Islet of Langerhans (tissue), 1 donor: ENCODE measurements at regions not wholly inside any gene's neighbourhood (a gene's known extent, or its start where the extent isn't known, plus 50 kb on each side); places are given as distances from the start of the nearest gene placed in this dataset.

Experiments
- FAIRE-seq: peaks from one replicate; lab custom pipeline; 2011; peaks lifted over from hg19 to GRCh38; lab: Jason Lieb, UNC

DNA sequence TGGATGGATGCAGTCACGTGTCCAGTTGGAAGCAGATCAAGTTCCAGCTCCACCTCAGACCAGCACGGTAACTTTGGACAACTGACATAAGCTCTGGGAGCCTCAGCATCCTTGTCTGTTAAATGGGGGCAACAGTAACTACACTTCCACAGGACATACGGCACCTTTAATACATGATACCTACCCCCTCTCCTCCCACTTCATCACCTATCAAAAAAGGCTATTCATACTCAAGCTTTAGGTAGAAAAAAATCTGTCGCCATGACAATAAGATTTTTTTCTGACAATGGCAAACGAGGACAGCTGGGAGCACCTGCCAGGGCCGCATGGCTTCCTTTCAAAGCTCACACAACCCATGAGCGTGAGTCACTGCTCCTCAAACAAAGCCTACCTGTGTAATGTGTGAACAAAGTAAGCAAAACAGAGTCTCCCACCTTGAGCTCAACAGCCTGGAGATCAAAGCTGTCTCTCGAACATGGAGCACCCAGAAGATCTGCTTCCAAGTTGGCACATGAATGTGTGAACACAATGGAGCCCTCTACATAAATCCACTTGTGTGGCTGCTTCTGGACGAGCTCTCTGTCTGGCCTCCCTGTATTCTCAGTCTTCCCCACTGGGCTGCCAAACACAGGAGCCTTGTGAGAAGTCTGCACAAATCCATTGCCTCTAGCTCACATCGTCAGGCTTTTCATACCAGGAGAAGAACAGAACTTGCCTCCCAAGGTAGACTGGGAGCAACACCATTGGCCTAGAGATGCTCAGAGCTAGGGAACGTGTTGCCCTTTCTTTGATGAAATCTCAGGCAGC lies 459.7 kb downstream of the SOX9 start:
- peak; percentile 97 for FAIRE-seq

DNA sequence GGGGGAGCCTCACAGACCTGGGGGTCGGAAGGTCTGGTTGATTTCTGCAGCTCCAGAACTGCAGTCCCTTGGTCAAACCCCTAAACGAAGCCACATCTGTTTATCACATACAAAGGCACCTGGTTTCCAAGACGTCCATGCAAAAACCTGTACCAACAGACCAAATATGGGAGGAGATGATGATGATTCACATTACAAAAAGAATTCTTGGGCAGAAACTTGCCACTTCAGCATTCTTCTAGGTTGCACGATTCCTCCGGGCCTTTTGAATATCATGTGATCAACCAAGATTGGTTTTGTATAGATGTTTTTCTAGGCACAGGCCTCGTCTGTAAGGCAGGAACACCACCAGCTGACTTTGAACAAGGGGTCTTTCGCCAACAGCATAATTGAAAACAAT lies 466.3 kb downstream of the SOX9 start:
- no peak for FAIRE-seq

DNA sequence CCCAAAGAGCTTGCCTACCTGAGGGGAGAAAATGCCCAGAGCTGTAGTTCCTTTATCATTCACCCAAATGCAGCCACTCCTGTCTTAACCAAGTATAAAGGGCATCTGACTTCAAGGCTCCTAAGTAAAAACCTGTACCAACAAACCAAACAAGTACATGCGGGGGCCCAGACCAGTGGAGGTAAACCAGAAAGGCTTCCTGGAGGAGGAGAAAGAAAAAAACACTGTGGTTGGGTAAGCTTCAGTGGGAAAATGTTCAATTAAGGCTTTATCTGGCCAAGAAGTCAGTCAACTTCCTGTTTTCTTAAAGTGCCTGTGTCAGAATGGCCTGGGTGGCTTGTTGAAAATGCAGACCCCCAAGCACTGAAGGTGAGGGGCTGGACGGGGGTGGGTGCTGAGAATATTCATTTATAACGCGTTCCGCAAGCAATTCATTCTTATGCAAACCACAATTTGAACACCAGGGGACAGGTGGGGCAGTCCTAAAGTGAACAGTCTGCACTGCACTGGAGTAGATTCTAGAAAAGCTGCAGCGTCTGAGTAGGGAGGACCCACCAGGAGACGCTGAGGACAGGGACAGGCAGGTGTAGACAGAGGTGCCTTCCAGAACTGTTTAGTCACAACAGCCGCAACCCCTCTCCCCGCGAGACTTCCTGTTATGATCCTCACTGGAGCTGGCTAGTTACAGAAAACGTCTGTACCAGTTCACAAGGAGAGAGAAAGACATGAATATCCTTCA lies 467.1 kb downstream of the SOX9 start:
- no peak for FAIRE-seq

DNA sequence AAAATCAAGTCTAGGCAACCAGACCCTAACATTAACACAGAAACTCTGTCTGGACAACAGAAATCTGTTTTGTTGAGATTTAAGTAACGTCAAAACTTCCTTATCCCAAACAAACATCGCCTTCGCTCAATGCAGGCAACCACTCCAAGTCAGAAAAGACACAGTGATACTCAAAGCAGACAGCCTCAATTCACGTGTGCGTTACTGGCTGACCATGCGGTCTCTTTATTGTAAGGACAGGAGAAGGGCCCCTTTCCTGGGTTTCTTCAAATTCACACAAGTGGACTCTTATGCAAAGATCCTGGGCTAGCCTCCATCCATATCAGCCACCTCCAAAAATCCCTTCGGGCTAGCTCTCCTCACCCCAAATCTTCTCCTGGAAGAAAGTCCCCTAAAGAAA lies 467.7 kb downstream of the SOX9 start:
- FAIRE-seq = no peak

DNA sequence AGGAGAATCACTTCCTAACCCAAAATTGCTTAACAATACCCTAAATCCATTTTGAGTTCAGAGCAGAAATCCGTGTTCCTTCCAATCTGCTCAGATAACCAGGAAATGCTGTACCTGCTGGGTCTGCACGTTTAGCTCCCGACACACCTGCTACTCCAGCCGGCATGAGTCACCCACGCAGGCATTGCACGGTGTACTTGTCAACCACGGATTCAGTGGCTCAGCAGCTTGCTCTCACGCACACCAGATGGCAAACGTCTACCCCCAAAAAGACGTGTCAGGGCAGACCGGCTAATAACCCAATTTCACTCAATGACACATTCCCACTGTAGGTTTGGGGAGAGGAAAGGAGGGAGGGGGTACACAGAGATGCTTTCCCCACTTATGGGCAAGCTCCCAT lies 468.1 kb downstream of the SOX9 start:
- FAIRE-seq = peak; percentile 21

DNA sequence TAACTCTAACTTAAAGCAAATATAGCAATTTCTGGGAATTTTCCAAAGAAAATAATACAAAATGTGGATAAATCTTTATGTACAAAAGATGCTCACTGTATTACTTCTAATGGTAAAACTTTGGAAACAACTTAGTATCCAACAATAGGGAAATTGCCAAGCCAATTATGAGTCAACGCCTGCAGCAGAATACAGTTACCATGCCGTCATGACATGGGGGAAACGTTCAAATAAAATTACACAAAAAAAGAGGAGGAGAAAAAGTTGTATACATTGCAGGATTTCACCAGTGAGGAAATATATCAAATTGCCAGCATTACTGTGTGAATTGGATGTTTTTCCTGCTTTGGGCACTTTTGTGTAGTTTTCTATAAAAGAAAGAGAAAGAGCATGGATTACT lies 469.6 kb downstream of the SOX9 start:
- peak; percentile 62 for FAIRE-seq

DNA sequence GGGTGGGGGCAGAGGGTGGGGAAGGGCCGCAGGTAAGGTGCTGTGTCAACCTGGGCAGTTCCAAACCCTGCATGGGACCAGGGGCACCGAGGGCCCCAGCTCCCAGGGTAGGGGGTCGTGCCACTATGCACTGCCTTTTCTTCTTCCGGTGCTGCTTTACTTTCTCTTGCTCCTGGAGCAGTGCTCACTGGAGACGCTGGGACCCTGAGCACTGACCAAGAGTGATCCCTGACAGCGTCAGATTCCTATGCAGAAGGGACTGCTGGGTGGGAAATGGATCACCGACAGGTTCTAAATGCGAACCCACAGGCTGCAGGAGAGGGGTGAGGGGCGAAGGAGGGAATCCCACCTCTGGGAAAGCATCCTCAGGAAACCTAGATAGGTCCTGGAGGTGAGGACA lies 470.1 kb downstream of the SOX9 start:
- FAIRE-seq = no peak

DNA sequence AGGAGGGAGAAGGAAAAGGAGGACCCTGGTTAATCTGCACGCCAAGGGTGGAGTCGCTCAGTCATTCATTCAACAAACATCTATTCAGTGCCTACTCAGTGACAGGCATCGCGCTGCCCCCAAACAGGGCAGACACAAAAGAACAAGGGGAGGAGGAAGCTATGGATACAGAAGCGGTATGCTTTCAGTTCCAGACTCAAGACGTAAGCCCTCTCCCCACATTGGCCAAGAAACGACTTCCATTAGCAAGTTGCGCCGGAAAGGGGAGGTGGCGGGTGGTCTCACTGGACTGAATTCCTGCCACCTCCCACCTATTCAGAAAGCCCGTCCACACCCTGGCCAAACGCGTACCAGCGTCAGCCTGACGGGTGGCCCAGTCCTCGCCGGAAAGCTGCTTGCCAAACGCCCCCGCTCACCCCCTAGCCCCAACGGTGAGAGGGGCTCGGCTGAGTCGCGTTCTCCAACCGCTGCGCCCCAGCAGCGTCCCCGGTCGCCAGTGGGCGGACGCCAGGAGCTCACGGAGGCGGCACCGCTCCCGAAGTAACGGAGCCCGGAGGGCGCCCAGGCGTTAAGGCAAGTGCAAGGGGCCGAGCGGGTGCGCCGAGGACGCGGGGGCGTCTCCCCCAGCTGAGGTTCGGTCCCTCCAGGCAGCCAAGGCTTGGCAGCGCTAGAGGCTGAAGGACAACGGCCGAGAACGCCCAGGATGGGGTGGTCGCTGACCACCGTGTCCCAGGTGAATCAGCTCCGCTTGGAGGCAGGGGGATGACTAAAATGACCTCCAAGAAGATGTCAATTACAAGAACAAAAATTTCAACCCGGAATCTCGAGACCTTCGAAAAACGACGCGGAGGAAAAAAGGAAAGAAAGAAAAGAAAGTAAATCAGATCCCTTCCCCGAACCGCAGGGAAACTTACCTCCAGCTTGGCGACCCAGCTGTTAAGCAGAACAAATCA lies 470.7 kb downstream of the SOX9 start:
- FAIRE-seq = no peak

DNA sequence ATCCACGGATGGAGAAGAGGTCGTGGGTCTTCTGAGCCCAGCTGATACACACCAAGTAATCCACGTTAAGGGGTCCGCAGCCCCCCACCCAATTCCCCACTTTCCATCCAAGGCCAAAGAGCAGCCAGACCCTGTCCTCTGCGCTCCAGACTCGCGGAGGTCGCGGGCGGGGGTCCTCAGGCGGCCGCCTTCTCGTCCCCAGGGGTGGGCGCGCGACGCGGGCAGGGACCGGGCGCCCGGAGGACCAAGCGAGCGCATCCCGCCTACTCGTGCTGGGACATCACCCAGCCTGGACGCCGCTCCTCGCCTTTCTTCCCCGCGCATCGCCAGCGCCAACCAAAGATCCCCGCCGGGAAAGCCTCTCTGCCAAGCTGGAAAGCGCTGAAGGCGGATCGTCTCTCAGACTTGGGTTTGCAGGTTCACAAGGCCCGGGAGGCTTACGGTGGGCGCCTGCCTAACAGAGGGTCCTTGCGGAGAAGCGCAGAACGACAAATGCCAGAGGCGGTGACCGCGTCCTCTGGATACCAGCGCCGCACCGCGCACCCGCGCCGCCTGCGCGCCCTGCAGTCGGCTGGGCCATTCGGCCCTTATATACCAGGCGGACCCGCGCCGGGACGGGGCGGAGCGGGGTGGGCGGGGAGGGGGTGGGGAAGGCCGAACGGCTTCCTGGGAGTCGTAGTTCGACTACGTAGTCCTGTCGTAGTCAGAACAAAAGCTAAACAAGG lies 471.6 kb downstream of the SOX9 start:
- FAIRE-seq = no peak

DNA sequence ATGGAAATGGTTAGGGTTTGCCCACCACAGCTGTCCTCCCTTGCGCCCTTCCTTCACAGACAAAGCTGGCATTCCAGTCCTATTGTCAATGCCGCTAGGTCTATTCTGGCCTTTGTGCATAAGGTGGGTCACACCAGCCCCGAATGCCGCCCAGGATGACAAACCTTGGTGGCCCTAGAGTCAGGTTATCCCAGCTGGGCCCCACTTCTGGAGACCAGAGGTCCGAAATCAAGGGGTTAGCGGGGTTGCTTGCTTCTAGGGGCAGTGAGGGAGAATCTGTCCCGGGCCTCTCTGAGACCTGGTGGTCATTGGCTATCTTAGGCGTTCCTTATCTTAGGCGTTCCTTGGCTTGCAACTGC lies 472.1 kb downstream of the SOX9 start:
- FAIRE-seq = no peak

DNA sequence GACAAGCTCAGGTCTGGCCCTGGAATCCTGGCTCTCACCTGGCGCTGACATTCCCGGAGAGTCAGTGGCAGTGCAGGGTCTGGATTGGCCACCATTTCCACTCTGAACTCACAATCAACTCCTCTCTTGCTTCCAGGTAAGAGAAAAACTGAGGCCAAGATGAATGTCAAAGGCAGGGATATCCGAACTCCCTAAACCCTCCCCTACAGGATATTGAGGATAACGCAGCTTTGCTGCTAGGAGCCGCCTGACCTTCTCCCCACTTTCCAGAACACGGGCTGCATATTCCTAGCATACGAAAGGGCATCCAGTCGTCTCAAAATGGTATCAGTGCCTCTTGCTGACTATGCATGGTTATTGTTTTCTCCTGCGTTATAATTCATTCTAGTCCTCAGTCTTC lies 473.4 kb downstream of the SOX9 start:
- FAIRE-seq = no peak
